ENCODE measurements at regions not wholly inside any gene's neighbourhood (a gene's known extent, or its start where the extent isn't known, plus 50 kb on each side); places are given as distances from the start of the nearest gene placed in this dataset.
"Not testable (repeated sequence)": the region's sequence is repeated elsewhere in the genome, so short reads cannot be mapped to it uniquely, and the experiment has no call there.

GRCh38 chr1:181324797-181325616 is 158.3 kb upstream of the CACNA1E start:
- H3K4me2 ChIP-seq (ENCODE audit: low read depth, low read length): no peak overlapping the region
- TF ChIP-seq EZH2phosphoT487 (IDR thresholded peaks at IDR 0.05; ENCODE audit: low read length) (no peak), EZH2 (optimal IDR thresholded peaks at IDR 0.05; ENCODE audit: low read depth, low read length) (no peak), CTCF (IDR thresholded peaks at IDR 0.05; ENCODE audit: low read length) (no peak)

GRCh38 chr1:181325765-181326164 is 157.6 kb upstream of the CACNA1E start:
- H3K4me3 ChIP-seq (ENCODE audit: low read length); H3K27ac ChIP-seq (ENCODE audit: low read length); H3K9me2 ChIP-seq (replicated peaks; ENCODE audit: insufficient read depth, low read length); H3K27me3 ChIP-seq (replicated peaks; ENCODE audit: insufficient read depth, low read length); H3K36me3 ChIP-seq (replicated peaks; ENCODE audit: insufficient read depth, low read length); H2AFZ ChIP-seq (ENCODE audit: low read length); H3F3A ChIP-seq (ENCODE audit: insufficient read depth, low read length); H3K9me3 ChIP-seq (replicated peaks; ENCODE audit: insufficient read depth, low read length); H4K20me1 ChIP-seq (ENCODE audit: insufficient read depth, low read length); DNase-seq; H3K79me2 ChIP-seq (ENCODE audit: low read length); H3K9ac ChIP-seq (ENCODE audit: low read length); H3K4me1 ChIP-seq (ENCODE audit: low read length); H3K4me2 ChIP-seq (ENCODE audit: low read depth, low read length): not testable (repeated sequence)

More at GRCh38 chr1:181324797-181325616, 158.3 kb upstream of the CACNA1E start:
- Histone ChIP-seq H4K20me1 (ENCODE audit: insufficient read depth, low read length) (no peaks in the 10 kb centered on the region), H3K9me2 (replicated peaks; ENCODE audit: insufficient read depth, low read length) (no peaks in the 10 kb centered on the region), H3F3A (ENCODE audit: insufficient read depth, low read length) (no peaks in the 10 kb centered on the region), H3K4me3 (ENCODE audit: low read length) (no peak overlapping the region), H3K4me1 (ENCODE audit: low read length) (no peaks in the 10 kb centered on the region), H3K27me3 (replicated peaks; ENCODE audit: insufficient read depth, low read length) (no peaks in the 10 kb centered on the region), H3K27ac (ENCODE audit: low read length) (no peak overlapping the region), H3K9ac (ENCODE audit: low read length) (no peak overlapping the region), H3K36me3 (replicated peaks; ENCODE audit: insufficient read depth, low read length) (no peaks in the 10 kb centered on the region), H3K9me3 (replicated peaks; ENCODE audit: insufficient read depth, low read length) (no peaks in the 10 kb centered on the region), H3K79me2 (ENCODE audit: low read length) (no peaks in the 10 kb centered on the region), H2AFZ (ENCODE audit: low read length) (no peak overlapping the region)
- no peak for DNase-seq

DNA sequence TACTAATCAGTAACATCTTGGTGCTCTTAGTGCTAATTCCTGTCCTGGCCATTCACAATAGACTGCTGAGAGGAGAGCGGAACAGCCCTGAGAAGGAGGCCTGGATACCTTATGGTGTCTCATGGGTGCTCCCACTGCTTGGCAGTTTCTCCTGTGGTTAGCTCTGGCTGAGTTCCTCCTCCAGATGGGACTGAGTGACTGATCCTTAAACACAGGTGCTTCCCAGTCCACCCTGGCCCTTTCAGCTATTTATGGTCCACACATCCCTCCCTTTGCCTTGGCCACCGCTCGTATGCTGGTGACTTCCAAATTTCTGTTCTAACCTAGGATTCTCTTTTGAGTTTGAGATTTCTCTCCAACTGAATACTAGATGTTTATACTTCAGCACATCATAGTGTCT is 157.0 kb upstream of the CACNA1E start:
- Histone ChIP-seq H4K20me1 (ENCODE audit: insufficient read depth, low read length) (no peaks in the 10 kb centered on the region), H3K27ac (ENCODE audit: low read length) (no peak overlapping the region), H3K4me1 (ENCODE audit: low read length) (no peaks in the 10 kb centered on the region), H3K79me2 (ENCODE audit: low read length) (no peaks in the 10 kb centered on the region), H3K36me3 (replicated peaks; ENCODE audit: insufficient read depth, low read length) (no peaks in the 10 kb centered on the region), H3K9ac (ENCODE audit: low read length) (no peak overlapping the region), H3K4me3 (ENCODE audit: low read length) (no peak overlapping the region), H3F3A (ENCODE audit: insufficient read depth, low read length) (no peaks in the 10 kb centered on the region), H2AFZ (ENCODE audit: low read length) (no peak overlapping the region), H3K4me2 (ENCODE audit: low read depth, low read length) (no peak overlapping the region), H3K9me3 (replicated peaks; ENCODE audit: insufficient read depth, low read length) (no peaks in the 10 kb centered on the region), H3K27me3 (replicated peaks; ENCODE audit: insufficient read depth, low read length) (no peaks in the 10 kb centered on the region), H3K9me2 (replicated peaks; ENCODE audit: insufficient read depth, low read length) (no peaks in the 10 kb centered on the region)
- no peak for DNase-seq
- TF ChIP-seq CTCF (IDR thresholded peaks at IDR 0.05; ENCODE audit: low read length): no peak
- TF ChIP-seq EZH2phosphoT487 (IDR thresholded peaks at IDR 0.05; ENCODE audit: low read length): no peak
- TF ChIP-seq EZH2 (optimal IDR thresholded peaks at IDR 0.05; ENCODE audit: low read depth, low read length): no peak

- no peak overlapping the region for H3K27ac ChIP-seq (ENCODE audit: low read length)
- no peak overlapping the region for H2AFZ ChIP-seq (ENCODE audit: low read length)
- H3K4me2 ChIP-seq (ENCODE audit: low read depth, low read length): no peak overlapping the region
- no peaks in the 10 kb centered on the region for H3K9me3 ChIP-seq (replicated peaks; ENCODE audit: insufficient read depth, low read length)
- no peaks in the 10 kb centered on the region for H4K20me1 ChIP-seq (ENCODE audit: insufficient read depth, low read length)
- no peaks in the 10 kb centered on the region for H3K36me3 ChIP-seq (replicated peaks; ENCODE audit: insufficient read depth, low read length)
- no peaks in the 10 kb centered on the region for H3K4me1 ChIP-seq (ENCODE audit: low read length)
- H3K27me3 ChIP-seq (replicated peaks; ENCODE audit: insufficient read depth, low read length): no peaks in the 10 kb centered on the region
- H3F3A ChIP-seq (ENCODE audit: insufficient read depth, low read length): no peaks in the 10 kb centered on the region
- no peak overlapping the region for H3K4me3 ChIP-seq (ENCODE audit: low read length)
- no peak overlapping the region for H3K9ac ChIP-seq (ENCODE audit: low read length)
- no peaks in the 10 kb centered on the region for H3K79me2 ChIP-seq (ENCODE audit: low read length)
- no peak for DNase-seq
- TF ChIP-seq EZH2 (optimal IDR thresholded peaks at IDR 0.05; ENCODE audit: low read depth, low read length): no peak
- TF ChIP-seq CTCF (IDR thresholded peaks at IDR 0.05; ENCODE audit: low read length): no peak
- TF ChIP-seq EZH2phosphoT487 (IDR thresholded peaks at IDR 0.05; ENCODE audit: low read length): no peak
- no peaks in the 10 kb centered on the region for H3K9me2 ChIP-seq (replicated peaks; ENCODE audit: insufficient read depth, low read length)
These were observed 155.5 kb upstream of the CACNA1E start for GRCh38 chr1:181327796-181328195.

Data from MM.1S (cell line).